ENCODE measurements at regions not wholly inside any gene's neighbourhood (a gene's known extent, or its start where the extent isn't known, plus 50 kb on each side); places are given as distances from the start of the nearest gene placed in this dataset.

DNA sequence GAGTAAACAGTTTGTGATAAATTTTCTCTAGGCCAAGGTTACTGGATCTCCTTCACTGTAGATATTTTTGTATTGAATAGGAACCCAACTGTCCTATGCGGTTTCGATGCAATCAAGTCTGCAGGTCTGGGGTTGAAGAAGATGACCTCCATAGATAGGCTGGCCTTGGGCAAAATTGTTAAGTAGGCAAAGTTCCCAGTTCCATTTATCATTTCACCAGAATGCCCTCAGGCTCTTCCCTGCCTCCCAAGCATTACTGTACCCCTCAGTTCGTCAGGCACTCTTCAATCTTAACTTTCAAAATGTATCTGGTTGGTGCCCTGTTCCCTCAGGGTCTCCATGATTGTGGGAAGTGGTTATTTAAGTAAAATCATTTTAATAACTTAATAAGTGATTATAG is 1802.9 kb upstream of the WWC1 start:
- H3K27ac ChIP-seq, result no peak overlapping the region
- H3K4me1 ChIP-seq, result no peaks in the 10 kb centered on the region
- no peak for DNase-seq

GRCh38 chr5:166493040-166493439 is 1798.4 kb upstream of the WWC1 start:
- no peaks in the 10 kb centered on the region for H3K4me1 ChIP-seq
- H3K27ac ChIP-seq, result no peak overlapping the region
- H3K4me3 ChIP-seq, result no peak overlapping the region
- no peaks in the 10 kb centered on the region for H3K27me3 ChIP-seq (replicated peaks in 1 of 7)
- intact Hi-C loops (cut with DNase I; ENCODE audit: low total_unique reads), result no loop called here
- TF ChIP-seq POLR2A (IDR thresholded peaks at IDR 0.05) (no peak), POLR2AphosphoS5 (IDR thresholded peaks at IDR 0.05) (no peak)
- TF ChIP-seq, protein P1, sequence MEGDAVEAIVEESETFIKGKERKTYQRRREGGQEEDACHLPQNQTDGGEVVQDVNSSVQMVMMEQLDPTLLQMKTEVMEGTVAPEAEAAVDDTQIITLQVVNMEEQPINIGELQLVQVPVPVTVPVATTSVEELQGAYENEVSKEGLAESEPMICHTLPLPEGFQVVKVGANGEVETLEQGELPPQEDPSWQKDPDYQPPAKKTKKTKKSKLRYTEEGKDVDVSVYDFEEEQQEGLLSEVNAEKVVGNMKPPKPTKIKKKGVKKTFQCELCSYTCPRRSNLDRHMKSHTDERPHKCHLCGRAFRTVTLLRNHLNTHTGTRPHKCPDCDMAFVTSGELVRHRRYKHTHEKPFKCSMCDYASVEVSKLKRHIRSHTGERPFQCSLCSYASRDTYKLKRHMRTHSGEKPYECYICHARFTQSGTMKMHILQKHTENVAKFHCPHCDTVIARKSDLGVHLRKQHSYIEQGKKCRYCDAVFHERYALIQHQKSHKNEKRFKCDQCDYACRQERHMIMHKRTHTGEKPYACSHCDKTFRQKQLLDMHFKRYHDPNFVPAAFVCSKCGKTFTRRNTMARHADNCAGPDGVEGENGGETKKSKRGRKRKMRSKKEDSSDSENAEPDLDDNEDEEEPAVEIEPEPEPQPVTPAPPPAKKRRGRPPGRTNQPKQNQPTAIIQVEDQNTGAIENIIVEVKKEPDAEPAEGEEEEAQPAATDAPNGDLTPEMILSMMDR (IDR thresholded peaks at IDR 0.05 in 8 of 11, conservative IDR thresholded peaks at IDR 0.05 in 3 of 11), result no peak
- no peak for DNase-seq
- H3K9me3 ChIP-seq, result peaks cover 0 to 15% (median under 1%) of the 10 kb centered on the region in 8 donors
- 62 to 71% (median 65%) methylated on average over 2 of the region's 2 CpGs for WGBS, 5 donors
- no peaks in the 10 kb centered on the region for H3K36me3 ChIP-seq

More for the DNA sequence above, 1802.9 kb upstream of the WWC1 start:
- Histone ChIP-seq H3K36me3 (no peaks in the 10 kb centered on the region), H3K27me3 (replicated peaks in 1 of 7) (no peaks in the 10 kb centered on the region), H3K4me3 (no peak overlapping the region), H3K9me3 (peaks cover 0 to 33% (median 9%) of the 10 kb centered on the region in 8 donors)
- 51 to 72% (median 67%) methylated on average over 3 of the region's 3 CpGs for WGBS, 5 donors
- intact Hi-C loops (cut with DNase I; ENCODE audit: low total_unique reads), result no loop called here
- TF ChIP-seq, protein P1 (IDR thresholded peaks at IDR 0.05 in 8 of 11, conservative IDR thresholded peaks at IDR 0.05 in 3 of 11), result no peak
- no peak for TF ChIP-seq POLR2A (IDR thresholded peaks at IDR 0.05)
- no peak for TF ChIP-seq POLR2AphosphoS5 (IDR thresholded peaks at IDR 0.05)

DNA sequence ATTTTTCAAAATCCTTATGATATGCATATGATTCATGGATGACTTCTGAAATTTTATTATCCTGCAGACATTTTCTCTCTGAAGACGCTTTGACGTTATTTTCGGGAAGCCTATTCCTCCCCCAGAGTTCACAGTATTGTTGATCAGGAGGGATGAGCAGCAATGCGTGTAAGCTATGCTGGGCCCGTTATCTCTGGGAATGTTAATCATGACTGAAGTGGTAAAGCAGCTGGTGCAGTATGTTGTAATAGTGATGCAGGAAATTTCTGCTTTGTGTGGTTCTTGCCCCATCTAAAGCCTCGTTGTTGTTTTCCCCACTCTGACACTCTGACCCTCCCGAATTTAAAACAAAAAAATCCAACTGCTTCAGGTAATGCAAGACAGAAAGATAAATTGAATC is 1797.8 kb upstream of the WWC1 start:
- no peak for DNase-seq
- H3K27ac ChIP-seq, result no peak overlapping the region
- TF ChIP-seq, protein P1 (IDR thresholded peaks at IDR 0.05 in 8 of 11, conservative IDR thresholded peaks at IDR 0.05 in 3 of 11), result no peak
- TF ChIP-seq POLR2A (IDR thresholded peaks at IDR 0.05) (no peak), POLR2AphosphoS5 (IDR thresholded peaks at IDR 0.05) (no peak)
- H3K4me3 ChIP-seq, result no peak overlapping the region
- H3K36me3 ChIP-seq, result no peaks in the 10 kb centered on the region
- intact Hi-C loops (cut with DNase I; ENCODE audit: low total_unique reads), result no loop called here
- no peaks in the 10 kb centered on the region for H3K4me1 ChIP-seq
- H3K9me3 ChIP-seq, result peaks cover 0 to 12% (median 0%) of the 10 kb centered on the region in 8 donors
- no peaks in the 10 kb centered on the region for H3K27me3 ChIP-seq (replicated peaks in 1 of 7)
- 77 to 84% (median 80%) methylated on average over 7 of the region's 7 CpGs for WGBS, 5 donors

- no peaks in the 10 kb centered on the region for H3K4me1 ChIP-seq
Measured at GRCh38 chr5:166497496-166498104, 1793.8 kb upstream of the WWC1 start.

More at GRCh38 chr5:166497496-166498104, 1793.8 kb upstream of the WWC1 start:
- Histone ChIP-seq H3K36me3 (no peaks in the 10 kb centered on the region), H3K4me3 (no peak overlapping the region), H3K27me3 (replicated peaks in 1 of 7) (no peaks in the 10 kb centered on the region), H3K9me3 (peaks cover 0 to 14% (median 0%) of the 10 kb centered on the region in 8 donors), H3K27ac (no peak overlapping the region)
- WGBS, 5 donors, result 57 to 63% (median 61%) methylated on average over 3 of the region's 3 CpGs
- DNase-seq, result no peak
- intact Hi-C loops (cut with DNase I; ENCODE audit: low total_unique reads), result no loop called here
- TF ChIP-seq POLR2A (IDR thresholded peaks at IDR 0.05) (no peak), POLR2AphosphoS5 (IDR thresholded peaks at IDR 0.05) (no peak)
- TF ChIP-seq, protein P1 (IDR thresholded peaks at IDR 0.05 in 8 of 11, conservative IDR thresholded peaks at IDR 0.05 in 3 of 11), result no peak
